HG03378 (cell line): ENCODE measurements at regions not wholly inside any gene's neighbourhood (a gene's known extent, or its start where the extent isn't known, plus 50 kb on each side); places are given as distances from the start of the nearest gene placed in this dataset.
"Not testable (repeated sequence)": the region's sequence is repeated elsewhere in the genome, so short reads cannot be mapped to it uniquely, and the experiment has no call there.

Experiments used
- ATAC-seq: cut with Tn5 transposase; IDR thresholded peaks from one replicate; pipeline ENCODE4 v1.9.1; 2021; ENCODE audit warnings: mild to moderate bottlenecking, moderate library complexity; ENCODE audit not compliant: unreplicated experiment

GRCh38 chr12:131469945-131470344 is 240.9 kb upstream of the SFSWAP start:
- not testable (repeated sequence) for ATAC-seq

DNA sequence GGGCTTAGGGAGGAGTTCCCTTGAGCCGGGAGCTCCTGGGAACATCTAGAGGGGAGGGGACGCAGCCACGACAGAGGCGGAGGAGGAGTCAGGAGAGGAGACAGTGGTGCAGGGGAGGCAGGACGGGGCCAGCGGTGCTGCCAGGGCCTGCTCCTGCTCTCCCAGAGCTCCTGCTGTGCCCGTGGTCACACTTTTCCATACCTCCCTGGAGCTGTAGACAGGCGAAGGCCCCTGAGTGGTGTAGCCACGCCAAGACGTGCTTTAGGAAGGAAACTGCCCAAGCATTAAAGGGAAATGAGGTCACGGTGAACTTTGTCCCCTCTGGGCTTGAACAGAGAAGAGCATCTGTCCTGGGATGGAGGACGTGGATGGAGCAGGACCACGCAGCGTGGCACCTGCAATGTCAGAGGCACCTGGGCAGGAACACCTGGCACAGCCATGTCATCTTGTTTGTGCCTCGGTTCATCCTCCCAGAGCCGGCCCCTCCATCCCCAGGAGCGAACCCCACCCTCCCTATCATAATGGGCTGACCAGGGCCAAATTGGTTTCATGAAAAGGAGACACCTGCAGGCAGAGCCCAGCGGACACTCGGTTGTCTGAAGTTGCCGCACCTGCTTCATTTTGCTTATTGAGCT is 239.5 kb upstream of the SFSWAP start:
- ATAC-seq, result no peak

DNA sequence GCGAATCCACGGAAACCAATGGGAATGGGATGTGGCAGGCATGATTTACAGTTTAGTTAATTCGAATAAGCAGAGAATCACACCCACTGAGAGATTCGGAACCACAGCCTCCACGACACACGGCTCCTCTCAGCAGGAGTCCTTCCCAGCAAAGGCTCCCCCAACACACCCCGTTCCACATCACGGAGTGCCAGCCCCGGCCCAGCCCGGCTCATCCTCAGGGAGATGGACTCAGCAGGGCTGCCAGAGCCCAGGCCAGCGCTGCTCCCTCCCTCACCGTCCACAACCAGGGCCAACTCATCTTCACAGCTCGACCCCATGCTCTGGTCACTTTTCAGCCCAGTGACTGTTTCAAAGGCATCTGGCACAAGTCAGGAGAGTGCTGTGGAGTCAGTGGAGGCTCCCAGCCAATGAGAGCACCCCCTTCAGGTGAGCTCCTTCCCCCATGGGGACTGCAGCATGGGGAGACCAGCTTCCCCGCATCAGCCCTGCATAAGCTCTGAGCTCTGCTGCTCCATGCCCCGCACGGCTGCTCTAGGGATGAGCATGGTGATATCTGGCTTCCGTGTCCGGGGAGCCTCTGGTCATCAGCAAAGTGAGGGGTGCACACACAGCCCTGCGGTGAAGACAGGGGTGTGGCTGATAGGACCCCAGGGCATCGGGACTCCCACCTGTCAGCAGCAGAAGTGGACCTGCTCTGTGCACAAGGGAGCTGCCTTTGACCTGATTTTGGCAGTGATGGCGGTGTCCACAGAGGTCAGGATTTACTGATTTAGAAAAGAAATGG is 238.8 kb upstream of the SFSWAP start:
- ATAC-seq, result no peak

DNA sequence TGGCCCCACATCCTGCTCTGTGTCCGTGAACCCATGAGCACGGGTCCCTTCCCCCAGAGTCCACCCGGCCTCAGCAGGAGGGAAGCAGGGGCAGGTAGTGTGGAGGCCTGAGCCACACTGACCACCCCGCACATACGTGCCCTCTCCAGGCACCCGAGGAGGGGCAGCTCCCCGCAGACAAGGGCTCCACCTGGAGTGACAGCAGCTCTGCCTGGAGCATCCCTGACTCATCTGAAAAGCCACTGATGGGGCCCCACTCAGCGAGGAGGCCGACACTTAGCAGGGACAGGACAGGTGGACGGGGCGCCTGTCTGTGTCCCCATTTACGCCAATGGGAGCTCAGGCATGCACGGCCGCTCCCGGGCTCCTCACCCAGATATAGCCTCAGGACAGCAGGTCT is 237.6 kb upstream of the SFSWAP start:
- no peak for ATAC-seq

GRCh38 chr12:131473741-131474709 is 236.9 kb upstream of the SFSWAP start:
- no peak for ATAC-seq

DNA sequence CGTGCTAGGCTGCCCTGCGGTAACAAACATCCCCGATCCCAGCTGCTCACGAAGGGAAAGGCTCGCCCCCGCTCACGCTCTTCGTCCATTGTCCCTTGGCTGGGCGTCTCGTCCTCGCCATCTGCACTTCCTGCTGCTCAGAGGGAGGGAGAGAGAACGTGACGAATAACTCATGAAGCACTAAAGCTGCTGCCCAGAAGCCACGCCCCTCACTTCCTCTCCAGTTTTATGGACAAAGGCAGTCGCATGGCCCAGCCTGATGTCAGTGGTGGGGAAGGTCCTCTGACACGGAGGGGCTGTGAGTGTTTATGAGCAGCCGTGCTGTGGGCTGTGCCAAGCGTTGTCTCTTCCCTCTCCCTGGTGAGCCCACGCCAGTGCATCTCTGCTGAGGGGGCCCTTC is 235.9 kb upstream of the SFSWAP start:
- not testable (repeated sequence) for ATAC-seq

GRCh38 chr12:131477613-131478012 is 233.3 kb upstream of the SFSWAP start:
- ATAC-seq, result no peak

- no peak for ATAC-seq
Measured at GRCh38 chr12:131478468-131478867, 232.4 kb upstream of the SFSWAP start.

DNA sequence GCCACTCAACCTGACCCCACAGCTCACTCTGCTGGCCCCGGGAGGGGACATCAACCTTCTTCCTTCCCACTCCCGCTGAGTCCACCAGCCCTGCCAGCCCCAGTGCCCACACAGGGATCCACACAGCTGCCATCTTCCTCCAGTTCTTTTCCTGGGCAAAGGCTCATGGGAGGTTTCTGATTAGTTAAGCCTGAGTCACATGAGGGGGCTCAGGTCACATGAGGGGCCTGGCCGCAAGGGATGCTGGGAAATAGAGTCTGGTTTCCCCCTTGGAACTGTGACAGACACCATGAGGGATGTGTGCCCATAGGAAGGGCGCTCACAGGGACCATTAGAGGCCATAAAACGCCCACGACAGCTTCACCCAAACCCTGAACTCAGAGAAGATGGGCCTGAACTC is 228.7 kb upstream of the SFSWAP start:
- ATAC-seq, result no peak

DNA sequence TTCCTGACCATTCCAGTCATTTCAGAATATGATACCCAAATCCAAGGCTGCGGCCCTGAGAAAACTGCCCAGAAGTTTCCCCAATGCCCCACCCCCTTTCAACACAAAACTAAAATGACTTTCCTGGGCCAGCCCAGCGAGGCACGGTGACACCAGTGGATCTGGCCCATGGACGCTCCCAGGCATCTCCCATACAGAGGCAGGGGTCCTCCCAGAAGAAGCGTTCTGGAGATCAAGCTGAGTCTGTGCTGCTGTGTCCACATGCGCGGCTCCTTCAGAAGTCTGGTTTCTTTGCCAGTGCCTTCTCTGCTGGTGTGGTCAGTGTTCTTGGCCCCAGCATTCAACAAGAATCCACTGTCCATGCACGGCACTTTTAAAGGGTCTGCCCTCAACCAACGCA is 228.2 kb upstream of the SFSWAP start:
- no peak for ATAC-seq

GRCh38 chr12:131486451-131487230 is 224.2 kb upstream of the SFSWAP start:
- ATAC-seq, result no peak

GRCh38 chr12:131487388-131488124 is 223.3 kb upstream of the SFSWAP start:
- ATAC-seq, result no peak

- no peak for ATAC-seq
Measured at GRCh38 chr12:131489718-131490117, 221.2 kb upstream of the SFSWAP start.

GRCh38 chr12:131491155-131491554 is 219.7 kb upstream of the SFSWAP start:
- no peak for ATAC-seq

DNA sequence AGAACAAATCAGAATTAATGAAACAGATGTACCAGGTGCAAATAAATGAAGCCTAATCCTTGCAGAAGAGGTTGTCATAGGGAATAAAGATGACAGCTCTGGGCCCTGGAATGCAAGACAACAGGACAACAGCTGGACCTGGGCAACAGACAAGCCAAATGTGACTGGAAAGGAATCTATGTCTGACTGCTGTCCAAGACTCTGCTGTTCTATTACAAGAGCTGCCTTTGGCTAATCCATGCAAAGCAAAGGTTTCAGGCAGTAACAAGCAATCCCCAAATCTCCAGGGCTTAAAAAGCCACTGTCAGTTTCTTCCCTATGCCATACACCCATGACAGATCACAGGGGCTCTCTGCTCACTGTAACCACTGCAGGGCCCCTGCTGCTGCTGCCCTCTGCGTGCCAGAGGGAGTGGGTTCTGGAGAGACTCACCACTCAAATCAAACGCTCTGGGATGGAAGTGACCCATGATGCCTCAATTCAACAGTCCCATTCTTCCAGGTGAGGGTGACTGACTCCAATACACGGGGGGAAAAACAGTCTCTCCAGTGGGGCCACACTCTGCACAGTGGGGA is 218.9 kb upstream of the SFSWAP start:
- no peak for ATAC-seq

- no peak for ATAC-seq
Measured at GRCh38 chr12:131493068-131493826, 217.6 kb upstream of the SFSWAP start.

- no peak for ATAC-seq
Measured at GRCh38 chr12:131494216-131494615, 216.7 kb upstream of the SFSWAP start.

DNA sequence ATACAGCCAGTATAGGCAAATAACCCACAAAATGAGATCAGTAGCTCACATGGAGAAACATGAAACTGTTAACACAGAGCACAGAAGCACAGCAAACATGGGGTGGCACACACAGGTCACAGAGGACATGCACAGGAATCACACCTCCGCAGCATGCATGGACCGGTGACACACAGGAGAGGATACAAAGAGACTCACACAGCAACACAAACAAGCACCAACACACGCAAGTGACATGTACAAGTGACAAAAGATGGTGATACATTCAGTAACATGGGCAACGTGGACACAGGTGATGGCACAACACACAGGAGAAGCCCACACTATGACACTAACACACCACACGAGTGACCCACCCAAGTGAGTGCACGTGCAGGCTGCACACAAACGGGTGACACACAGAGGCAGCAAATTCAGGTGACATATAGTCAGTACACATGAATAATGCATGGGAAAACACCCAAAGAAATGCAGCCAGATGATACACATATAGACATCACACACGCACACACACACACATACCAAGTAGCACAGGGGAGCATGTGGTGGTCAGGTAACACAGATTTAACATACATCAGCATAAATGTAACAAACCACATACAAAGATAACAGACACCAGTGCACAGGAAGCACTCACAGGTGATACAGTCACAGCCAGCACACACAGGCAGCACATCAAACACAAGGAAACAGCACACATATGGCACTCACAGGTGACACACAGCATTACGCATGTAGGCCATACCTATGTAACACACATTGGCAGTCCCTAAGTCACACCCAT is 216.0 kb upstream of the SFSWAP start:
- ATAC-seq, result no peak
